MM.1S (cell line): ENCODE measurements at regions not wholly inside any gene's neighbourhood (a gene's known extent, or its start where the extent isn't known, plus 50 kb on each side); places are given as distances from the start of the nearest gene placed in this dataset.

ENCODE experiments used
- CTCF ChIP-seq: fragments of 300-600 bp; sonication (generic); IDR thresholded peaks from 2 replicates; pipeline ENCODE4 v1.5.1; 2016; ENCODE audit warnings: antibody characterized with exemption, low read length, mixed read lengths
- EZH2 ChIP-seq: fragments of 300-600 bp; sonication (generic); optimal IDR thresholded peaks from 2 replicates; pipeline ENCODE3; 2017; ENCODE audit warnings: low read depth, mild to moderate bottlenecking, antibody characterized with exemption, low read length, mixed read lengths
- EZH2phosphoT487 ChIP-seq: fragments of 300-600 bp; sonication (generic); IDR thresholded peaks from 2 replicates; pipeline ENCODE4 v1.6.1; 2018; ENCODE audit warnings: antibody characterized with exemption, low read length

- TF ChIP-seq CTCF (no peak), EZH2 (no peak), EZH2phosphoT487 (no peak)
These were observed 107.3 kb upstream of the FRMD4A start for GRCh38 chr10:14438057-14438456.
